HG02884 (cell line): ENCODE measurements at regions not wholly inside any gene's neighbourhood (a gene's known extent, or its start where the extent isn't known, plus 50 kb on each side); places are given as distances from the start of the nearest gene placed in this dataset.
"Not testable (repeated sequence)": the region's sequence is repeated elsewhere in the genome, so short reads cannot be mapped to it uniquely, and the experiment has no call there.

Experiments used
- ATAC-seq: cut with Tn5 transposase; IDR thresholded peaks from one replicate; pipeline ENCODE4 v1.9.1; 2021; ENCODE audit warnings: mild to moderate bottlenecking, moderate library complexity; ENCODE audit not compliant: unreplicated experiment

DNA sequence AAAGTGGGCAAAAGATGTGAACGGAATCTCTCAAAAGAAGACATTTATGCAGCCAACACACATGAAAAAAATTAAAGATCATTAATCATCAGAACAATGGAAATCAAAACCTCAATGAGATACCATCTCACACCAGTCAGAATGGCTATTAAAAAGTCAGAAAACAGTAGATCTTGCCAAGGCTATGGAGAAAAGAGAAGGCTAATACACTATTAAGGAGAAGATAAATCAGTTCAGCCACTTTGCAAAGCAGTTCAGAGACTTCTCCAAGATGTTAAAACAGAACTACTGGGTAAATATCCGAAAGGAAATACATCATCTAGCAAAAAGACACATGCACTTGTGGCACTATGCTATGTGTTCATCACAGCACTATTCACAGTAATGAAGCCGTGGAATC is 388.2 kb upstream of the LUZP2 start:
- no peak for ATAC-seq

DNA sequence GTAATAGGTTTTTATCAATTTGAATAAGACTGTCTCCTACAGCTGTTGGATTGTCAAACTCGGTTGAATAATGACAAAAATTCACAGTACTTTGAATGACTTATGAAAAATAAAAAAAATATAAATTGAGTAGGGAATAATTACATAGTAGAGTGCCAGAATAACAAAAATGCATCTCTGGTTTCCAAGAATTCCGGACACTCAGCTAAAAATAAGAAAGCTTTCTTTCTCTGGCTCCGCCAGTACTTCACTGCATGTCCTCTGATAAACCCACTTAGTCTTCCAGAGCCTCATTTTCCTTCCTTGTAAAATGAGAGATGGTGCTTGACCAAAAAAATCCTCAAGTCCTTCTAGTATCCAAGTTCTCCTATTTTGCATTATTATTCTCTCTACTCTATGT is 374.6 kb upstream of the LUZP2 start:
- ATAC-seq = no peak

DNA sequence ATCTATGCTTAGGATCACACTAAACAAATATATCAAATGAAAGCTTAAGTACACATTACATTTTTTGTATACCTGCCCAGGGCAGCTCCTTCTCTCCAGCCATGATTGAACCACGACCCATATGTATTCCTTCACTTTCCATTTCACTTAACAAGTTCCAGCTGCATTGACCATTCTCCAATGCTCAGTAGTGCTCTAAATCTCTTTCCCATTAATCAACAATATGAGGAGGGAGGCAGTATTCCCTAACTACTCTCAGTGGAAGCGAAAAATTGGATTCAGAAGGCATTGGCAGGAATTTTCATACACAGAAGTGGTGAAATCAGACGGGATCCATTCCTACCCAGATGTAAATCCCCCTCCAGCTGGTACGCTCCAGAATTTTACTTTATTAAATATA is 372.0 kb upstream of the LUZP2 start:
- no peak for ATAC-seq

DNA sequence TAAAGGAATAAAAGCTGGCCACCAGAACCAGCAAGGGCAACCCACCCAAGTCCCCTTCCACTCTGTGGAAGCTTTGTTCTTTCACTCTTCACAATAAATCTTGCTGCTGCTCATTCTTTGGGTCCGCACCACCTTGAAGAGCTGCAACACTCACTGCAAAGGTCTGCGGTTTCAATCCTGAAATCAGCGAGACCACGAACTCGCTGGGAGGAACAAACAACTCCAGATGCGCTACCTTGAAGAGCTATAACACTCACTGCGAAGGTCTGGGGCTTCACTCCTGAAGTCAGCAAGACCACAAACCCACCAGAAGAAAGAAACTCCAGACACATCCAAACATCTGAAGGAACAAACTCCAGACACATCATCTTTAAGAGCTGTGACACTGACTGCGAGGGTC is 365.2 kb upstream of the LUZP2 start:
- ATAC-seq = no peak

DNA sequence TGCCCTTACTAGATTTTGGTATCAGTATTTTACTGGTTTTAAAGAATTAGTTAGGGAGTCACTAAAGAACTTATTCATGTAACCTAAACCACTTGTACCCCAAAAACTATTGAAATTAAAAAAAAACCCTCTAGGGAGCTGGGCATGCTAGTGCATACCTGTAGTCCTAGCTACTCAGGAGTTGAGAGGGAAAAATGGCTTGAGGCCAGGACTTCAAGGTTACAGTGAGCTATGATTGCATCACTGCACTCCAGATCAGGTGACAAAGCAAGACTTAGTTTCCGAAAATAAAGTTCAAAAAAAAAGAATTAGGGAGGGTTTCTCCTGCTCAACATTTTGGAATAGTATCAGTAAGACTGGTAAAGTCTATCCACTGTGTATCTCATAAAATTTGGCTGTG is 364.4 kb upstream of the LUZP2 start:
- ATAC-seq = no peak

DNA sequence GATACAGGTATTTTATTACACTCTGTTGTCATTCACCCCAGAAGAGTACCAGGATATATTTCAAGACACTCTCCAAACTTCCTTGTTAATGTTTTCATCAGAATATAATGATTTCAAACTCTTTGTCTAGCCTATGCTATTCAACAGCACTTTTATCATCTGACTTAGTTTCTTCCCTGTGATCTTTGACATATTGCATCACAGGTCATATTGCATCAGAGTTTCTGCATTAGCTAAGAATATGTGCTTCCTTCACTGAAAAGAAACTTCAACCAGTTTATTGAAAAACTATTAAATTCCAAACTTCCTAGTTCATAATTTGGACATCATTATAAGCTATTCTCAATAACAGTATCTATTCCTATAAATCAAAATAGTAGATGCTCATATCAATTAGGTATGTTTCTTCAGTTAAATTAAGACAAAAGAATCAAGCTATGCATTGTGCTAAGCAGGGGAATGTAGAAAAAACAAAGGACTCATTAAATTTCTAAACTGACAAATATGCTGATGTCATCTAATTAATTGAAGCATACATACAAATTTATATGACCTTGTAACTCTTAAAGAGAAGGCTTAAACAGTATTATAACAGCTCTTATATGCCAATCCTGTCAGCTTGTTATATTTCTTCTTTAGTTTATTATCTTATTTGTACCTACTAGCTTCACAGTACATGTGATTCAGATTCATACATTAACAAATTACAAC is 361.8 kb upstream of the LUZP2 start:
- no peak for ATAC-seq

DNA sequence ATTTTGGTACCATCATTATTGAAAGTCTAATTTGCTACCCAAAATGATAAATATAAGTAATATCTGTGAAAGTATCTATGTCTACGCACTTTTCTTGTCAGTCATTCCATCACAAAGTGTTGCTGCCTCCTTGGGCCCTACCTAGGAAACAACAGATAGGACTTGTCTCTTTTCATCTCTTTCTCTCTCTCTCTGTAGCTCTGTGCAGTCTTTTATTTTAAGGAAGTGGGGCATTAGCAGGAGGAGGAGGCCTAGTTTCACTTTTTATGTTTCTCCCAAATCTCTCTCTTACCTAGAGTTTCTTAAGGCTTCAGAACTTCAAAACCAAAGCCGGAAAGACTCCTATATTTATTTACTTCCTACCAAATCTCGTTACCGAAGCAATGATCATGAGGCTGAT is 354.8 kb upstream of the LUZP2 start:
- no peak for ATAC-seq

- ATAC-seq = no peak
Measured at GRCh38 chr11:24145411-24145810, 351.4 kb upstream of the LUZP2 start.

- ATAC-seq = no peak
Measured at GRCh38 chr11:24153337-24153736, 343.5 kb upstream of the LUZP2 start.

DNA sequence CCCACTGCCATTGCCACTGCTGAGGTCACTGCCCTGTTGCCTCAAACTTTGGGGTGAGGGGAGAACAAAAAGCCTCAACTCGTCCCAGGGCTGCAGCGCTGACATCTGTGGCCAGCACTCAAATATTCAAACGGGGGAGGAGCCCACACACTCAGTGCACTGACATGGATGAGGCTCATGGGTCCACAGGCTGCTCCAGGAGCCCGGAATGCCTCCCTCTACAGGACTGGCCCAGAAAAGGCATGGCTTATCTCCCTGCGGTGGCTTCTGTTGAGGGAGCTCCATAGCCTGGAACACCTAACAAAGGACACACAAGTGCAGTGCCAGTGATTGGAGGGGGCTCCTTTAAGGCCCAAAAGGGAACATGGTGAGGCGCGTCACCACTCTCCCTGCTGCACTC is 341.1 kb upstream of the LUZP2 start:
- no peak for ATAC-seq

DNA sequence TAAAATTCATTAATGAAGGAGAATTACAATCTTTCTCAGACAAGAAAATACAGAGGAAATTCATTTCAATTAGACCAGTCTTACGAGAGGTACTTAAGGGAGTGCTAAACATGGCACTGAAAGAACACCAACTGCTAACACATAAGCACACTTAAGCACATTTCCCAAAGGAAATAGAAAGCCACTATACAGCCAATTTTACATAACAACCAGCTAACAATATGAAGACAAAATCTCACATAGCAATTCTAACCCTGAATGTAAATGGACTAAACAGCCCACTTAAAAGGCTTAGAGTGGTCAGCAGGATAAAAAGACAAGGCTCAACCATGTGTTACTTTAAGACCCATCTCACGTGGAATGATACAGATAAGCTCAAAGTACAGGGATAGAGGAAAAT is 339.5 kb upstream of the LUZP2 start:
- no peak for ATAC-seq

GRCh38 chr11:24161587-24161986 is 335.3 kb upstream of the LUZP2 start:
- no peak for ATAC-seq

GRCh38 chr11:24163146-24163545 is 333.7 kb upstream of the LUZP2 start:
- no peak for ATAC-seq

- ATAC-seq = no peak
Measured at GRCh38 chr11:24163841-24164240, 333.0 kb upstream of the LUZP2 start.

- no peak for ATAC-seq
Measured at GRCh38 chr11:24171869-24172268, 325.0 kb upstream of the LUZP2 start.

GRCh38 chr11:24181395-24182047 is 315.3 kb upstream of the LUZP2 start:
- ATAC-seq = no peak

GRCh38 chr11:24185535-24185934 is 311.3 kb upstream of the LUZP2 start:
- ATAC-seq = not testable (repeated sequence)

GRCh38 chr11:24196733-24197132 is 300.1 kb upstream of the LUZP2 start:
- no peak for ATAC-seq

DNA sequence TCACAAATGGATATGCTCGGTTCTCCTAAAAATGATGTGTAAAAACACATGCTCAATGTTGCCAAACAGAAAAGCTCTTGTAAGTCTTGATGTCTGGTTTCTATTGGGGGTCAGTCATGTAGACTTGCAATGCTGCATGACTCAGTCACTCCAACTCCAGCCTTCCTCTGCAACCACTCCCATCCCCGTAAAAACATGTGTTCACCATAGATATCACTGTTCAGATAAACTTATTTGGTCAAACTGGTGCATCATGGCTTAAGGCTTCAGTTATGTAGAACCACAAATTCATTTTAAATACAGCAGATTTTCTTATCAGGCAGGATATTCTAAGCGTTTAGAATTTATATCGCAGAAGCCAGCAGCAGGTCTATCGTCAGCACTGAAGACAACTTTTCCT is 298.4 kb upstream of the LUZP2 start:
- ATAC-seq = no peak

DNA sequence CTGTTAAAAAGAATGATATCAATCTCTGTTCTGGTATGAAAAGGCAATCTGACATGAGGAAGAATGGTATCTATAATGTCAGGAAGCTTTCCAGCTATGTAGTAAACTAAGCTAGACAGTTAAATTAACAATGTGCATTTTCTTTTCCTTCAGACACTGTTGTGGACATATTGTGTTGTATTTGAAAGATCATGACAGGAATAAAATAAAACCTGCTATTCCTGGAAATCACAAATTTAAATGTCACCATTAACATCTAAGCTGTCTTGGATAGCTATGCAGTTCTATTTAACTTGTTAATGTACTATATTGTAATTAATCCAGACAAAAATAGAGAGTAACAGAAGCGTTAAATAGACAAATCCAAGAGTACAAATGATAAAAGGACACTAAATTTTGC is 297.4 kb upstream of the LUZP2 start:
- ATAC-seq = no peak

- no peak for ATAC-seq
Measured at GRCh38 chr11:24206030-24206429, 290.8 kb upstream of the LUZP2 start.

DNA sequence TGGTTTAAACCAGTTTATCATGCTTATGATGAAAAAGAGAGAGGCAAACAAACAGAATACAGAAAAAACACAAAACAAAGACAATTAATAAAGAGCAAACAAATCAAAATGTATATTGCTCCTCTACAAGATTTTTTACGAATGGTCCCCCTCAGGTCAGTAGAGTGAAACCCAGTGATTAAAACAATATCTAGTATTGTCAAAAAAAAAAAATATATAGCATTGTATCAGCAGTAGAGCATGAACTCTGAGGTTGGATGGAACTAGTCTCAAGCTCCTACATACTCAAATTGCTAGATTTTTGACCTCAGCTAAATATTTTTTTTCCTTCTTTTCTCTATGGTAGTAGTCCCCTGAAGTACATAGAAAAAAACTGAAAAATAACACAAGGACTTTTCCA is 290.3 kb upstream of the LUZP2 start:
- ATAC-seq = no peak

DNA sequence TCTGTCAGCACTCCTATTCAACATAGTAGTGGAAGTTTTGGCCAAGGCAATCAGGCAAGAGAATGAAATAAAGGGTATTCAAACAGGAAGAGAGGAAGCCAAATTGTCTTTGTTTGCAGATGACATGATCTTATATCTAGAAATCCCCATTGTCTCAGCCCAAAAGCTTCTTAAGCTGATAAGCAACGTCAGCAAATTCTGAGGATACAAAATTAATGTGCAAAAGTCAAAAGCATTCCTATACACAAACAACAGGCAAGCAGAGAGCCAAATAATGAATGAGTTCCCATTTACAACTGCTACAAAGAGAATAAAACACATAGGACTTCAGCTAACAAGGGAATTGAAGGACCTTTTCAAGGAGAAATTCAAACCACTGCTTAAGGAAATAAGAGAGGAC is 280.4 kb upstream of the LUZP2 start:
- ATAC-seq = no peak
